Caco-2 (cell line): ENCODE measurements at regions not wholly inside any gene's neighbourhood (a gene's known extent, or its start where the extent isn't known, plus 50 kb on each side); places are given as distances from the start of the nearest gene placed in this dataset.

Experiments
- BruUV-seq: library from RNA; stranded (reverse); fragments of 400-500 nt; replicated peaks from 2 replicates; lab custom pipeline; 2021; lab: Mats Ljungman, UMichigan
- CTCF ChIA-PET: fragments of 300-600 bp; sonication (Branson Sonifier 250); formaldehyde crosslinking; loops from one replicate; lab custom pipeline; 2022; ENCODE audit warnings: antibody characterized with exemption; lab: Charles Lee
- POLR2A ChIA-PET: fragments of 300-600 bp; sonication (Branson Sonifier 250); formaldehyde crosslinking; loops from one replicate; lab custom pipeline; 2022; ENCODE audit warnings: antibody characterized with exemption; lab: Charles Lee
- DNase-seq, 2 experiments: peaks; one replicate each; pipeline versions ENCODE4 v3.0.0 to v3.0.0-alpha.2; 2020 to 2022
- H3K27me3 ChIP-seq: replicated peaks from 2 replicates; pipeline ENCODE4 v1.6.0; 2011; ENCODE audit warnings: low read length; ENCODE audit not compliant: control insufficient read depth, insufficient read depth
- H3K36me3 ChIP-seq: 2 replicates; pipeline ENCODE4 v1.5.1; 2011; ENCODE audit warnings: low read length; ENCODE audit not compliant: control insufficient read depth, insufficient read depth
- H3K4me1 ChIP-seq: fragments of 250-450 bp; sonication (Bioruptor Pico); 2 replicates; pipeline ENCODE4 v1.5.1; 2020; ENCODE audit warnings: mild to moderate bottlenecking
- H3K4me3 ChIP-seq: 2 replicates; pipeline ENCODE4 v1.5.1; 2011; ENCODE audit warnings: low read depth, mild to moderate bottlenecking, control low read depth, low read length
- H3K9me3 ChIP-seq: fragments of 250-450 bp; sonication (Bioruptor Pico); 2 replicates; pipeline ENCODE4 v1.5.1; 2020; ENCODE audit warnings: mild to moderate bottlenecking, moderate library complexity
- H3K27ac Mint-ChIP-seq: one replicate; pipeline ENCODE4 v1.8.0; 2022; ENCODE audit warnings: mixed read lengths; ENCODE audit not compliant: unreplicated experiment
- H3K27me3 Mint-ChIP-seq: one replicate; pipeline ENCODE4 v1.8.0; 2022; ENCODE audit warnings: mixed read lengths; ENCODE audit not compliant: insufficient read depth, unreplicated experiment
- H3K36me3 Mint-ChIP-seq: one replicate; pipeline ENCODE4 v1.8.0; 2022; ENCODE audit warnings: mild to moderate bottlenecking, mixed read lengths; ENCODE audit not compliant: insufficient read depth, unreplicated experiment
- H3K4me1 Mint-ChIP-seq: one replicate; pipeline ENCODE4 v1.8.0; 2022; ENCODE audit warnings: low read depth, mixed read lengths; ENCODE audit not compliant: unreplicated experiment
- H3K4me3 Mint-ChIP-seq: one replicate; pipeline ENCODE4 v1.8.0; 2022; ENCODE audit warnings: mild to moderate bottlenecking, moderate library complexity, mixed read lengths; ENCODE audit not compliant: unreplicated experiment
- H3K9me3 Mint-ChIP-seq: one replicate; pipeline ENCODE4 v1.8.0; 2022; ENCODE audit warnings: mixed read lengths; ENCODE audit not compliant: unreplicated experiment
- intact Hi-C: fragments of 100-400 bp; cut with micrococcal nuclease; formaldehyde crosslinking; loops from one replicate; pipeline ENCODE4 v1.10.0; 2022; ENCODE audit not compliant: unreplicated experiment
- TF ChIP-seq, protein P1 (sequence below), 2 experiments: fragments of 200-600 bp in 1 of 2; IDR thresholded peaks; 1 replicate in 1 of 2; 2 replicates in 1 of 2; pipeline versions ENCODE4 v1.5.1 to v1.8.0; 2011 to 2022; ENCODE audit warnings: antibody characterized with exemption in 1 of 2, control low read depth in 1 of 2, inconsistent platforms in 1 of 2, low read depth in 1 of 2, low read length in 1 of 2, mild to moderate bottlenecking in 1 of 2, moderate library complexity in 1 of 2; ENCODE audit not compliant: insufficient read depth in 1 of 2, severe bottlenecking in 1 of 2, unreplicated experiment in 1 of 2

DNA sequence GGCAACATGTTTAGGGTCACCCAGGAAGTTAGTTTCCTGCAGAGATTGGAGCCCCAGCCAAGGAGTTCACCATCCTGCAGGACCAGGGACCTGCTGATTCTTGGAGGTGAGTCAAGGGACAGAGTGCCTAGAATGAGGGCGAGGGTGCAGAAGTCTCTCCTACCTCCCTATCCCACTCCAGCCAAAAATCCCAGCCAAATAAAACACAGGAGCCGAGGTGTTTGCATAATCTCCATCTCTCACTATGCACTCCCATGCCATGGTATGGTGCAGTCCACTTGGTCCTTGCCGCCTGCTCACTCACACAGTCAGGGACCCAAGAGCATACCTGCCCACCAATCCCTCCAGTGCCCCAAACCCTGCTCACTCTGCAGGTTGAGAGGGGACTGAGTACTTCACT lies 294.2 kb downstream of the UACA start:
- H3K4me3 ChIP-seq, result no peak overlapping the region
- intact Hi-C loops, result no loop called here
- H3K4me3 Mint-ChIP-seq, result no peak overlapping the region
- no peaks in the 10 kb centered on the region for H3K27me3 ChIP-seq
- no peaks in the 10 kb centered on the region for H3K27me3 Mint-ChIP-seq
- no TSS peak for BruUV-seq
- no peaks in the 10 kb centered on the region for H3K9me3 Mint-ChIP-seq
- H3K27ac Mint-ChIP-seq, result no peak overlapping the region
- TF ChIP-seq, protein P1, sequence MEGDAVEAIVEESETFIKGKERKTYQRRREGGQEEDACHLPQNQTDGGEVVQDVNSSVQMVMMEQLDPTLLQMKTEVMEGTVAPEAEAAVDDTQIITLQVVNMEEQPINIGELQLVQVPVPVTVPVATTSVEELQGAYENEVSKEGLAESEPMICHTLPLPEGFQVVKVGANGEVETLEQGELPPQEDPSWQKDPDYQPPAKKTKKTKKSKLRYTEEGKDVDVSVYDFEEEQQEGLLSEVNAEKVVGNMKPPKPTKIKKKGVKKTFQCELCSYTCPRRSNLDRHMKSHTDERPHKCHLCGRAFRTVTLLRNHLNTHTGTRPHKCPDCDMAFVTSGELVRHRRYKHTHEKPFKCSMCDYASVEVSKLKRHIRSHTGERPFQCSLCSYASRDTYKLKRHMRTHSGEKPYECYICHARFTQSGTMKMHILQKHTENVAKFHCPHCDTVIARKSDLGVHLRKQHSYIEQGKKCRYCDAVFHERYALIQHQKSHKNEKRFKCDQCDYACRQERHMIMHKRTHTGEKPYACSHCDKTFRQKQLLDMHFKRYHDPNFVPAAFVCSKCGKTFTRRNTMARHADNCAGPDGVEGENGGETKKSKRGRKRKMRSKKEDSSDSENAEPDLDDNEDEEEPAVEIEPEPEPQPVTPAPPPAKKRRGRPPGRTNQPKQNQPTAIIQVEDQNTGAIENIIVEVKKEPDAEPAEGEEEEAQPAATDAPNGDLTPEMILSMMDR (IDR thresholded peaks at IDR 0.05; ENCODE audit: insufficient read depth in 1 of 2, low read depth in 1 of 2, low read length in 1 of 2, severe bottlenecking in 1 of 2, unreplicated experiment in 1 of 2), result no peak
- ChIA-PET CTCF (no interaction called here), POLR2A (no interaction called here)
- H3K36me3 ChIP-seq, result no peaks in the 10 kb centered on the region
- H3K4me1 Mint-ChIP-seq, result peaks cover 8% of the 10 kb centered on the region
- no peaks in the 10 kb centered on the region for H3K9me3 ChIP-seq
- H3K36me3 Mint-ChIP-seq, result no peaks in the 10 kb centered on the region
- DNase-seq, result no peak
- H3K4me1 ChIP-seq, result no peaks in the 10 kb centered on the region

DNA sequence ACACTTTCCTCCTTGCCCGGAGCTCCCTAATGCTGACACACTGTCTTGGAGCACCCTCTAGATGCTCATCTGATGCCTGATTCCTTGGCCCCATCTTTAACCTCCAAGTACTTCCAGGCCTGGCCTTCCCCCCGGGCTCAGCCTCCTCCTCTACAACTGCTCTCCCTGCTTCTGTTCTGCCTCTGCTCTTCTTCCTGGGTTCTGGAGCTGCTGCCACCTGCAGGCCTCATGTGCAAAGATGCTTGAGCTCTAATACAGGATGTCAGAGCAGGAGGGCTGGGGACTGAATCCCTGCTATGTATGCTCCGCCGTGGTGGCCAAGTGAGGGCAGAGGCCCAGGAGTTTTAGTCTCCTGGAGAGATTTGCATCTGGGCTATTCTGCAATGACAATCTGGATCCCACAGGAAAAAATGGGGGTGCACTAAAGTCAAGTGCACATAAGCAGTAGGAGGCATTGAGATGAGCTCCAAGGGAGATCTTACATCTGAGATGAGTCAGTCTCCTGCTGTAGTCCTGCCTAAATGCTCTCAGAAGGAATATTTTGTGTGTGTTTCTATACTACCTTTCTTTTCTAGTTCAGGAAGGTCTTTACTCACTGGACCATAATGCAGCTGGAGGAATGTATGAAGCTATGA lies 296.3 kb downstream of the UACA start:
- DNase-seq, result peak; percentile 60 to 64
- ChIA-PET CTCF (interaction anchor here (0.6 to 1.9 kb wide), 20 partner anchors 9 to 368 kb away, joined by 3 to 19 read pairs (median 4); no protein-coding TSS in a partner anchor), POLR2A (no interaction called here)
- Histone ChIP-seq H3K36me3 (no peaks in the 10 kb centered on the region), H3K4me1 (no peaks in the 10 kb centered on the region), H3K27me3 (no peaks in the 10 kb centered on the region), H3K9me3 (no peaks in the 10 kb centered on the region), H3K4me3 (no peak overlapping the region)
- H3K27ac Mint-ChIP-seq, result no peak overlapping the region
- no peak overlapping the region for H3K4me3 Mint-ChIP-seq
- intact Hi-C loops, result loop anchor here (1.0 kb wide), 1 partner anchor 99 kb away; no protein-coding TSS in a partner anchor
- no peaks in the 10 kb centered on the region for H3K27me3 Mint-ChIP-seq
- peaks cover 8% of the 10 kb centered on the region for H3K4me1 Mint-ChIP-seq
- no TSS peak for BruUV-seq
- H3K36me3 Mint-ChIP-seq, result peaks cover 6% of the 10 kb centered on the region
- no peaks in the 10 kb centered on the region for H3K9me3 Mint-ChIP-seq
- TF ChIP-seq, protein P1 (IDR thresholded peaks at IDR 0.05; ENCODE audit: insufficient read depth in 1 of 2, low read depth in 1 of 2, low read length in 1 of 2, severe bottlenecking in 1 of 2, unreplicated experiment in 1 of 2), result peak; percentile 48 to 86

DNA sequence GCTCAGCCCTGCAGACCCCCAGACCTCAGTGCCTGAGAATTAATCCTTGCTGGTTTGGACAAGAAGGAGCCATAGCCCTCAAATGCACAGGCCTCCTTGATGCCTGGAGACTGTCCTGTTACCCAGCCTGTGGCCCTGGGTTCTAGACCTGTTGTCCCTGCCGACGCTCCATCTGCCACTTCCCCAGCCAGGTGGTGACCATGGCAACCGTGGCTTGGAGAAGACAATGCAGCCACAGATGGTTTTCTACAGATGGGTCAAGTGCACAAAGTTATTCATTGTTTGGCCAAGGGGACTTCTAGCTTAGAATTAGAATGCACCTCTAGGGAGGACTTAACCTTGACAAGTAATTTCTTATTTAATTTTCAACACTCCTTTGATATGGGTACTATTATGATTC lies 297.1 kb downstream of the UACA start:
- TF ChIP-seq, protein P1 (IDR thresholded peaks at IDR 0.05; ENCODE audit: insufficient read depth in 1 of 2, low read depth in 1 of 2, low read length in 1 of 2, severe bottlenecking in 1 of 2, unreplicated experiment in 1 of 2), result no peak
- Mint-ChIP-seq H3K4me3 (no peak overlapping the region), H3K27ac (no peak overlapping the region), H3K9me3 (no peaks in the 10 kb centered on the region), H3K36me3 (peaks cover 6% of the 10 kb centered on the region), H3K27me3 (no peaks in the 10 kb centered on the region), H3K4me1 (peaks cover 8% of the 10 kb centered on the region)
- DNase-seq, result no peak
- Histone ChIP-seq H3K4me1 (no peaks in the 10 kb centered on the region), H3K9me3 (no peaks in the 10 kb centered on the region), H3K4me3 (no peak overlapping the region), H3K36me3 (no peaks in the 10 kb centered on the region), H3K27me3 (no peaks in the 10 kb centered on the region)
- intact Hi-C loops, result no loop called here
- POLR2A ChIA-PET, result no interaction called here
- BruUV-seq, result no TSS peak
- CTCF ChIA-PET, result interaction anchor here (0.8 to 1.9 kb wide), 15 partner anchors 9 to 368 kb away, joined by 3 to 19 read pairs (median 3); no protein-coding TSS in a partner anchor
